ENCODE measurements at regions not wholly inside any gene's neighbourhood (a gene's known extent, or its start where the extent isn't known, plus 50 kb on each side); places are given as distances from the start of the nearest gene placed in this dataset.

- ATAC-seq (ENCODE audit: low read depth) = no peak
- Histone ChIP-seq H3K27me3 (ENCODE audit: insufficient read depth, poor library complexity, severe bottlenecking) (no peaks in the 10 kb centered on the region), H3K4me3 (ENCODE audit: severe bottlenecking) (no peak overlapping the region), H3K27ac (ENCODE audit: poor library complexity, severe bottlenecking) (no peak overlapping the region), H3K36me3 (ENCODE audit: low read depth) (no peaks in the 10 kb centered on the region), H3K9me3 (ENCODE audit: severe bottlenecking) (no peaks in the 10 kb centered on the region), H3K4me1 (ENCODE audit: insufficient read depth, poor library complexity, severe bottlenecking) (no peaks in the 10 kb centered on the region)
- TF ChIP-seq CTCF (IDR thresholded peaks at IDR 0.05; ENCODE audit: poor library complexity, severe bottlenecking) = no peak
- DNase-seq (ENCODE audit: low spot score) = no peak
These were observed 921.8 kb upstream of the GJE1 start for GRCh38 chr6:141210901-141211300.

GRCh38 chr6:141209890-141210289 is 922.8 kb upstream of the GJE1 start:
- H3K4me3 ChIP-seq (ENCODE audit: severe bottlenecking) = no peak overlapping the region
- DNase-seq (ENCODE audit: low spot score) (no peak), ATAC-seq (ENCODE audit: low read depth) (no peak)
- no peak for TF ChIP-seq CTCF (IDR thresholded peaks at IDR 0.05; ENCODE audit: poor library complexity, severe bottlenecking)
- H3K27ac ChIP-seq (ENCODE audit: poor library complexity, severe bottlenecking) = no peak overlapping the region
- no peaks in the 10 kb centered on the region for H3K4me1 ChIP-seq (ENCODE audit: insufficient read depth, poor library complexity, severe bottlenecking)
- H3K27me3 ChIP-seq (ENCODE audit: insufficient read depth, poor library complexity, severe bottlenecking) = no peaks in the 10 kb centered on the region
- no peaks in the 10 kb centered on the region for H3K36me3 ChIP-seq (ENCODE audit: low read depth)
- no peaks in the 10 kb centered on the region for H3K9me3 ChIP-seq (ENCODE audit: severe bottlenecking)

GRCh38 chr6:141208101-141208500 is 924.6 kb upstream of the GJE1 start:
- no peak overlapping the region for H3K27ac ChIP-seq (ENCODE audit: poor library complexity, severe bottlenecking)
- no peak overlapping the region for H3K4me3 ChIP-seq (ENCODE audit: severe bottlenecking)
- no peak for ATAC-seq (ENCODE audit: low read depth)
- no peaks in the 10 kb centered on the region for H3K4me1 ChIP-seq (ENCODE audit: insufficient read depth, poor library complexity, severe bottlenecking)
- no peaks in the 10 kb centered on the region for H3K9me3 ChIP-seq (ENCODE audit: severe bottlenecking)
- H3K27me3 ChIP-seq (ENCODE audit: insufficient read depth, poor library complexity, severe bottlenecking) = no peaks in the 10 kb centered on the region
- no peak for DNase-seq (ENCODE audit: low spot score)
- TF ChIP-seq CTCF (IDR thresholded peaks at IDR 0.05; ENCODE audit: poor library complexity, severe bottlenecking) = no peak
- H3K36me3 ChIP-seq (ENCODE audit: low read depth) = no peaks in the 10 kb centered on the region

GRCh38 chr6:141203902-141204575 is 928.7 kb upstream of the GJE1 start:
- Histone ChIP-seq H3K9me3 (ENCODE audit: severe bottlenecking) (no peaks in the 10 kb centered on the region), H3K36me3 (ENCODE audit: low read depth) (no peaks in the 10 kb centered on the region), H3K27ac (ENCODE audit: poor library complexity, severe bottlenecking) (no peak overlapping the region), H3K4me3 (ENCODE audit: severe bottlenecking) (no peak overlapping the region), H3K4me1 (ENCODE audit: insufficient read depth, poor library complexity, severe bottlenecking) (no peaks in the 10 kb centered on the region), H3K27me3 (ENCODE audit: insufficient read depth, poor library complexity, severe bottlenecking) (no peaks in the 10 kb centered on the region)
- DNase-seq (ENCODE audit: low spot score) (no peak), ATAC-seq (ENCODE audit: low read depth) (no peak)
- no peak for TF ChIP-seq CTCF (IDR thresholded peaks at IDR 0.05; ENCODE audit: poor library complexity, severe bottlenecking)

- Histone ChIP-seq H3K27ac (ENCODE audit: poor library complexity, severe bottlenecking) (no peak overlapping the region), H3K4me1 (ENCODE audit: insufficient read depth, poor library complexity, severe bottlenecking) (no peaks in the 10 kb centered on the region), H3K4me3 (ENCODE audit: severe bottlenecking) (no peak overlapping the region), H3K36me3 (ENCODE audit: low read depth) (no peaks in the 10 kb centered on the region), H3K9me3 (ENCODE audit: severe bottlenecking) (no peaks in the 10 kb centered on the region), H3K27me3 (ENCODE audit: insufficient read depth, poor library complexity, severe bottlenecking) (no peaks in the 10 kb centered on the region)
- TF ChIP-seq CTCF (IDR thresholded peaks at IDR 0.05; ENCODE audit: poor library complexity, severe bottlenecking) = no peak
- DNase-seq (ENCODE audit: low spot score) = no peak
- ATAC-seq (ENCODE audit: low read depth) = no peak
These were observed 930.1 kb upstream of the GJE1 start for GRCh38 chr6:141202626-141203025.

Data from RWPE2 (cell line).